HepG2 (cell line): ENCODE measurements at regions not wholly inside any gene's neighbourhood (a gene's known extent, or its start where the extent isn't known, plus 50 kb on each side); places are given as distances from the start of the nearest gene placed in this dataset.

Experiments used
- FOSL1 ChIP-seq: sonication (generic); formaldehyde crosslinking; IDR thresholded peaks from 2 replicates; pipeline ENCODE4 v1.9.0; 2021; ENCODE audit warnings: missing genetic modification reagents, borderline replicate concordance
- MBNL3 ChIP-seq: fragments of 250-450 bp; sonication (Bioruptor Pico); conservative IDR thresholded peaks from 2 replicates; pipeline ENCODE4 v1.8.0; 2022; ENCODE audit warnings: mild to moderate bottlenecking, inconsistent platforms
- YEATS4 ChIP-seq: sonication (generic); formaldehyde crosslinking; IDR thresholded peaks from 2 replicates; pipeline ENCODE4 v1.4.0; 2020; ENCODE audit warnings: missing genetic modification reagents, borderline replicate concordance
- TF ChIP-seq, protein P1 (sequence below): sonication (generic); formaldehyde crosslinking; IDR thresholded peaks from 2 replicates; pipeline ENCODE4 v1.4.0; 2020; ENCODE audit warnings: missing genetic modification reagents, borderline replicate concordance

DNA sequence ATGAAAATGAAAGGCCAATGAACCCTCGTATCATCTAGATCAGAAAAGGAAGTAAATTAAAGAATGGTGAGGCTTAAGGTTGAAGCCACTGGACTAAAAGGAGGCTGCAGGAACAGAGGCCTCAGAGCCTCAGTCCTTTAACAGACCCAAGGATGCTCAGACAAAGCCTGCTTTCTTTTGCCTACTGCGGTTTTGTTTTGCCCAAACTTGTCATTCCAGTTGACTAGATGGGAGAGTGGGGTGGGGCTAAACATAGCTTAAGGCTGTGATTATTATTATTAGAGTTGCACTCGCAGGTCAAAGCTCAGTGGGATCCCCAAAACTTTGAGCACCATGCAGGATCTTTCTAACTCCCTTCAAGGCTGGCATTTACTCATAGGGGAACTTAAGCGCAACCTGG, 163.9 kb downstream of the RBM46 start:
- no peak for TF ChIP-seq FOSL1 (CRISPR knock-in tag)
- no peak for TF ChIP-seq YEATS4 (CRISPR knock-in tag)
- TF ChIP-seq, protein P1, sequence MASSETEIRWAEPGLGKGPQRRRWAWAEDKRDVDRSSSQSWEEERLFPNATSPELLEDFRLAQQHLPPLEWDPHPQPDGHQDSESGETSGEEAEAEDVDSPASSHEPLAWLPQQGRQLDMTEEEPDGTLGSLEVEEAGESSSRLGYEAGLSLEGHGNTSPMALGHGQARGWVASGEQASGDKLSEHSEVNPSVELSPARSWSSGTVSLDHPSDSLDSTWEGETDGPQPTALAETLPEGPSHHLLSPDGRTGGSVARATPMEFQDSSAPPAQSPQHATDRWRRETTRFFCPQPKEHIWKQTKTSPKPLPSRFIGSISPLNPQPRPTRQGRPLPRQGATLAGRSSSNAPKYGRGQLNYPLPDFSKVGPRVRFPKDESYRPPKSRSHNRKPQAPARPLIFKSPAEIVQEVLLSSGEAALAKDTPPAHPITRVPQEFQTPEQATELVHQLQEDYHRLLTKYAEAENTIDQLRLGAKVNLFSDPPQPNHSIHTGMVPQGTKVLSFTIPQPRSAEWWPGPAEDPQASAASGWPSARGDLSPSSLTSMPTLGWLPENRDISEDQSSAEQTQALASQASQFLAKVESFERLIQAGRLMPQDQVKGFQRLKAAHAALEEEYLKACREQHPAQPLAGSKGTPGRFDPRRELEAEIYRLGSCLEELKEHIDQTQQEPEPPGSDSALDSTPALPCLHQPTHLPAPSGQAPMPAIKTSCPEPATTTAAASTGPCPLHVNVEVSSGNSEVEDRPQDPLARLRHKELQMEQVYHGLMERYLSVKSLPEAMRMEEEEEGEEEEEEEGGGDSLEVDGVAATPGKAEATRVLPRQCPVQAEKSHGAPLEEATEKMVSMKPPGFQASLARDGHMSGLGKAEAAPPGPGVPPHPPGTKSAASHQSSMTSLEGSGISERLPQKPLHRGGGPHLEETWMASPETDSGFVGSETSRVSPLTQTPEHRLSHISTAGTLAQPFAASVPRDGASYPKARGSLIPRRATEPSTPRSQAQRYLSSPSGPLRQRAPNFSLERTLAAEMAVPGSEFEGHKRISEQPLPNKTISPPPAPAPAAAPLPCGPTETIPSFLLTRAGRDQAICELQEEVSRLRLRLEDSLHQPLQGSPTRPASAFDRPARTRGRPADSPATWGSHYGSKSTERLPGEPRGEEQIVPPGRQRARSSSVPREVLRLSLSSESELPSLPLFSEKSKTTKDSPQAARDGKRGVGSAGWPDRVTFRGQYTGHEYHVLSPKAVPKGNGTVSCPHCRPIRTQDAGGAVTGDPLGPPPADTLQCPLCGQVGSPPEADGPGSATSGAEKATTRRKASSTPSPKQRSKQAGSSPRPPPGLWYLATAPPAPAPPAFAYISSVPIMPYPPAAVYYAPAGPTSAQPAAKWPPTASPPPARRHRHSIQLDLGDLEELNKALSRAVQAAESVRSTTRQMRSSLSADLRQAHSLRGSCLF (CRISPR knock-in tag) = no peak
- no peak for TF ChIP-seq MBNL3 (CRISPR knock-in tag)
